ENCODE measurements at regions not wholly inside any gene's neighbourhood (a gene's known extent, or its start where the extent isn't known, plus 50 kb on each side); places are given as distances from the start of the nearest gene placed in this dataset.

GRCh38 chr17:71885662-71886061 lies 235.2 kb upstream of the SOX9 start:
- H3K9me3 ChIP-seq: no peaks in the 10 kb centered on the region
- intact Hi-C loops (cut with DNase I): no loop called here
- no peak overlapping the region for H3K27ac ChIP-seq
- TF ChIP-seq CTCF (IDR thresholded peaks at IDR 0.05) (no peak), EP300 (IDR thresholded peaks at IDR 0.05) (no peak), POLR2A (IDR thresholded peaks at IDR 0.05) (no peak)
- H3K36me3 ChIP-seq: no peaks in the 10 kb centered on the region
- H3K4me1 ChIP-seq (ENCODE audit: insufficient read depth): no peaks in the 10 kb centered on the region
- H3K4me3 ChIP-seq: no peak overlapping the region
- H3K27me3 ChIP-seq: no peaks in the 10 kb centered on the region
- DNase-seq: no peak

GRCh38 chr17:71899317-71899716 lies 221.5 kb upstream of the SOX9 start:
- 89 to 92% (median 90%) methylated on average over 4 of the region's 4 CpGs for WGBS, 3 donors
- intact Hi-C loops (cut with DNase I): no loop called here

GRCh38 chr17:71900621-71901229 lies 220.1 kb upstream of the SOX9 start:
- no peak overlapping the region for H3K4me3 ChIP-seq
- WGBS, 3 donors: 40 to 47% (median 45%) methylated on average over 6 of the region's 6 CpGs
- H3K27me3 ChIP-seq: no peaks in the 10 kb centered on the region
- no peaks in the 10 kb centered on the region for H3K9me3 ChIP-seq
- no peak for TF ChIP-seq EP300 (IDR thresholded peaks at IDR 0.05)
- TF ChIP-seq CTCF (IDR thresholded peaks at IDR 0.05): no peak
- no peak for TF ChIP-seq POLR2A (IDR thresholded peaks at IDR 0.05)
- intact Hi-C loops (cut with DNase I): no loop called here
- H3K36me3 ChIP-seq: no peaks in the 10 kb centered on the region
- no peaks in the 10 kb centered on the region for H3K4me1 ChIP-seq (ENCODE audit: insufficient read depth)
- no peak overlapping the region for H3K27ac ChIP-seq
- DNase-seq: no peak

More at GRCh38 chr17:71899317-71899716, 221.5 kb upstream of the SOX9 start:
- no peak for DNase-seq
- no peaks in the 10 kb centered on the region for H3K27me3 ChIP-seq
- H3K27ac ChIP-seq: no peak overlapping the region
- H3K36me3 ChIP-seq: no peaks in the 10 kb centered on the region
- TF ChIP-seq EP300 (IDR thresholded peaks at IDR 0.05) (no peak), POLR2A (IDR thresholded peaks at IDR 0.05) (no peak), CTCF (IDR thresholded peaks at IDR 0.05) (no peak)
- no peaks in the 10 kb centered on the region for H3K4me1 ChIP-seq (ENCODE audit: insufficient read depth)
- H3K4me3 ChIP-seq: no peak overlapping the region
- no peaks in the 10 kb centered on the region for H3K9me3 ChIP-seq

GRCh38 chr17:71902894-71903506 lies 217.8 kb upstream of the SOX9 start:
- Histone ChIP-seq H3K4me1 (ENCODE audit: insufficient read depth) (no peaks in the 10 kb centered on the region), H3K36me3 (no peaks in the 10 kb centered on the region), H3K4me3 (no peak overlapping the region), H3K27ac (no peak overlapping the region), H3K9me3 (no peaks in the 10 kb centered on the region), H3K27me3 (no peaks in the 10 kb centered on the region)
- TF ChIP-seq POLR2A (IDR thresholded peaks at IDR 0.05): no peak
- TF ChIP-seq CTCF (IDR thresholded peaks at IDR 0.05): no peak
- no peak for TF ChIP-seq EP300 (IDR thresholded peaks at IDR 0.05)
- 61 to 76% (median 71%) methylated on average over 3 of the region's 3 CpGs for WGBS, 3 donors
- intact Hi-C loops (cut with DNase I): no loop called here
- no peak for DNase-seq

Measured in ovary (tissue), 7 donors.